GM21381 (cell line): ENCODE measurements at regions not wholly inside any gene's neighbourhood (a gene's known extent, or its start where the extent isn't known, plus 50 kb on each side); places are given as distances from the start of the nearest gene placed in this dataset.
"Not testable (repeated sequence)": the region's sequence is repeated elsewhere in the genome, so short reads cannot be mapped to it uniquely, and the experiment has no call there.

Source experiments
- ATAC-seq: cut with Tn5 transposase; IDR thresholded peaks from one replicate; pipeline ENCODE4 v1.9.1; 2021; ENCODE audit warnings: mild to moderate bottlenecking, moderate library complexity; ENCODE audit not compliant: unreplicated experiment

DNA sequence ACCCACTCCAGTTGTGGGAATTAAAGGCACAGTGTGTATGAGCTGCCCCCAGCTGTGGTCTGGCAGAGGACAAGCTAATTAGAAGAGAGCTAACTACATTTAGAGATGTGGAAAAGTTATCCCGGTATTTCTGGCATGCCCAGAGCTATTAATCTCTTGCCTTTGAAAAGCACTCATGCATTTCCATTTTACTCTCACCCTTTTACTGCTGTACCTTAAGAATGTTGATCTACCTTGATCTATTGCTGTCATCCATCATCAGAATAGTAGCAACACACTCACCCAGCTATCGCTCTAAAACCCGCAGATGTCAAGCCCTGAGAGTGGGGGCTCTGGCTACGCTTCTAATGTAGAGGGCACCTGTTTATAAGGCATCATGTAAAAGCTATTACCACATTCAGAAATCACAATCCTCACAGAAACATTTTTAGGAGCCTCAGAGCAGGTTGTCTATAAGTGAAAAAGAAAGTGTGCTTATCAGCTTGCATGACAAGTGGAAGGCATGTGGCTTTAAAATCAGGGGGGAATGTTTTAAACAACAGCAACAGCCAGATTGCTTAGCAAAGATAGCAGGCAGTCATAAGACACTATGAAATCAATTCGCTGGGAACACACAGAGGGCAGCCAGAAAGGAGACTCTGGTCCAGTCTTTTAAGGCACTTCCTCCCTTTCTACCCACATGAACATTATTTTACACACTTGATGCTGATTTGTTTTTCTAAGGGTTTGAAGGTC is 224.2 kb upstream of the IRS2 start:
- ATAC-seq: no peak

DNA sequence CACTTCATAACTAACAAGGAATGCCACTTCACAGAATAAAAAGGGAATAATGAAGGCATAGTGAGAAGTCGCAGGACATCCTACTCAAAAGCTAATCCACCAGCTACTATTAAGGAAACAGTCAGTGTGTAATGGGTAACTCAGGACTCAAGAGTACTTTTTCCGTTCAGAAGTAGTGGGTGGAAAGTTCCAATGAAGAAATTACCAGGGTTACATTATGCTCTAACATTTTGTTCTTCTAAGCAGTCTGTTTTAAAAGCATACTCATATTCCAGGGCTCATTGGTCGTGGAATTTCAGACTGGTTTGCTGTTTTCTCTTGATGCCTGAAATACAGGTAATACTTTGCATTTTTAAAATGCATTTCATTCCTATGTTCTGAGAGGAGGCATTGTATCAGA is 222.4 kb upstream of the IRS2 start:
- ATAC-seq: no peak

- ATAC-seq: no peak
These were observed 219.9 kb upstream of the IRS2 start for GRCh38 chr13:110006304-110006703.

- ATAC-seq: no peak
These were observed 219.2 kb upstream of the IRS2 start for GRCh38 chr13:110005563-110005962.

- ATAC-seq: no peak
These were observed 218.4 kb upstream of the IRS2 start for GRCh38 chr13:110004814-110005213.

DNA sequence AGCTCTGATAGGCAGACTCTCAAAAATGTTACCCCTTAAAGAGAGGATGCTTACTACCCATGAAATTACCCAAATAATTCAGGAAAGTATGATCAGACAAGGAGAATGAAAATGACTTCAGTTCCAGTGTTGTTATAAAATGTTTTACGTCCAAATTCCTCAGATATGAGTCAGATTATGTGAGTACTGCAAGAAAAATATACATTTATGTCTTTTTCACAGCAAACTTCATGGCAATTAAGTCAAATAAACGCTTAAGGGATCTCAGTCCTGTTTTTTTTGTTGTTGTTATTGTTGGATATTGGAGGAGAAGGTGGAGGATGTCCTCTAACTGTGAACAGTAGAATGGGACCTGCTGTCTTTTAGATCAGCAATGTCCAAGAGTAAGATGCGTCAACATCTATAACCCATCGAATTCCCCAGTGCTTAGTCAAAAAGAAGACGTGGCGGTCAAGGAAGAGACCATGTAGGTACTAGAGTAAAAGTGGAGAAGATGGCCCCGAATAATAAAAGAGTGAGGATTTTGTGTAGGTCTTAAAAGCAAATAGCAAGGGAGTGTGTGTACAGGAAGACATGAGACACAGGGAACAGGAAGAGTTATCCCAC is 215.4 kb upstream of the IRS2 start:
- no peak for ATAC-seq

- no peak for ATAC-seq
These were observed 214.4 kb upstream of the IRS2 start for GRCh38 chr13:110000534-110001345.

DNA sequence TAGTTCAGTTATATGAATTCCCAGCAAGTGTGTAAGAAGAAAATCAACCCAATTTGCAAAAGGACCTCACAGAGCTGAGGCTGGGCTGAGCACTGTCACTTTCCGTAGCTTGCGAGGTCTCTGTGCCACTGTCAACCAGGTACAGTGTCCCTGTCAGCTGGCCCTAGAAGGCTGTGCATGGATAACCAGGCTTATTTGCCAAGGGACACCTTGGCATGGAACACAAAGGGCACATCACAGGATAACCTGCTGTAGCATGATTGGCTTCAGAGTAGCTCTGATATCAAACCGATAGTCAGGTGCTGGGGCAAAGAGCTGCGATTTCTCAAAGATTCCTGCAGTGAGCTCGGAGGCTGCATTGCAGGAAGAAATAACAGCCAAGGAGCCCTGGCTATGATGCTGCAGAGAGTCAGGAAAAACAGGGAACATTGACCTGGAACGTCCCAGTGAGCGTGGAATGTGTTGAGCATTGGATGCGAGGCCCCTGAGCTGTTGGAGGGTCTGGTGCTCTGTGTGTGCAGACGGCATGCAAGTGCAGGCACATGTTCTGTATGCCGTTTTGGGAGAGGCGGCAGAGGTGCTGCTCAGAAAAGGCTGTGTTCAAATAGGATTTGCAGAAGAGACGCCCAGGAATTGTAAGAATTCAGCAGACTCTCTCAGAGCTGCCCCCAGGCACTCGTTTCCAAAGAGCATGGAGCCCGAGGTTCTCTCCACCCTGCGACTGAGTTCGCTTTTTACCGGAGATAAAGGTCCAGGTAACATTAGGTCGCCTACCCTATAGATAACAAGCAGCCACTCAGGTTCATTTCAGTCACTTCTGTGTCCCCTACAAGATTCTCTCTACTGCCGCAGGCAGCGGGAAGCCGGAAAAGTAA is 213.5 kb upstream of the IRS2 start:
- ATAC-seq: no peak

GRCh38 chr13:109998684-109999533 is 212.5 kb upstream of the IRS2 start:
- ATAC-seq: no peak

DNA sequence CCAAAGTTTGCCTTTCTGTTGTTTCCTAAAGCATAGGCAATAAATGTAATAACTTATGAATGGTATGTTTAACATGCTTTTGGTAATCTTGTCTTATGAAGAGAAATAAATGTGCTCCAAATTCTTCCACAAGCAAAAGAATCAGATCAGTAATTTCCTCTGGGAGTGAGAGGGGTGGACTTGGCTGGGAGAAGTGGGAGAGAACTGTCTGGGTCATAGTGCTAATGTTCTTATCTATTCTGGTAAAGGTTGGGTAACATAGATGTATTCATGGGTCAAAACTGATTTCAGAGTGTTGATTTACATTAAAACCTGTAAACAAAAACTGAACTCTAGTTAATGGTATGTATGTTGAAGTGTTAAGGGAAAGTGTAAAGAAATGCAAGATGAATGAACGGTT is 211.7 kb upstream of the IRS2 start:
- no peak for ATAC-seq

DNA sequence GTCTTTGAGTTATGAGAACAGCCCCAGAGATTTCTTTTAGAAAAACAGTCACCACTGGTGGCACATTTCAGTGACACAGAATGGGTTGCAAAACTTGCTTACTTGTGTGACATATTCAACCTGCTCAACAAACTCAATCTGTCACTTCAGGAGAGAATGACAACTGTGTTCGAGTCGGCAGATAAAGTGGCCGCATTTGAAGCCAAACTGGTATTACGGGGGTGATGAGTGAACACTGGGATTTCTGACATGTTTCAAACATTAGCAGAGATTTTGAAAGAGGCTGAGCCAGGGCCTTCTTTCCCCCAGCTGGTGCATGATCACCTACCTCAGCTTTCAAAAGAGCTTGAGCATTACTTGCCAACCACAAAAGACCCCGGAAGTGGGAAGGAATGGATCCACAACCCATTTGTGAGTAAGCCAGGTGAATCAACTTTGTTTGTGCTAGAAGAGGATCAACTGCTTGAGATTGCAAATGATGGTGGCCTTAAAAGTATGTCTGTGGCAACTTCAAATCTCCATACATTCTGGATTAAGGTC is 210.7 kb upstream of the IRS2 start:
- not testable (repeated sequence) for ATAC-seq

GRCh38 chr13:109996404-109996960 is 210.1 kb upstream of the IRS2 start:
- no peak for ATAC-seq

- no peak for ATAC-seq
These were observed 209.2 kb upstream of the IRS2 start for GRCh38 chr13:109995578-109995977.

- ATAC-seq: no peak
These were observed 203.9 kb upstream of the IRS2 start for GRCh38 chr13:109990296-109990695.

GRCh38 chr13:109989686-109990085 is 203.3 kb upstream of the IRS2 start:
- ATAC-seq: no peak

- no peak for ATAC-seq
These were observed 202.8 kb upstream of the IRS2 start for GRCh38 chr13:109989155-109989554.

- no peak for ATAC-seq
These were observed 200.5 kb upstream of the IRS2 start for GRCh38 chr13:109986851-109987250.

- no peak for ATAC-seq
These were observed 199.6 kb upstream of the IRS2 start for GRCh38 chr13:109985871-109986450.

GRCh38 chr13:109983447-109983846 is 197.1 kb upstream of the IRS2 start:
- ATAC-seq: no peak
